ENCODE measurements at regions not wholly inside any gene's neighbourhood (a gene's known extent, or its start where the extent isn't known, plus 50 kb on each side); places are given as distances from the start of the nearest gene placed in this dataset.

DNA sequence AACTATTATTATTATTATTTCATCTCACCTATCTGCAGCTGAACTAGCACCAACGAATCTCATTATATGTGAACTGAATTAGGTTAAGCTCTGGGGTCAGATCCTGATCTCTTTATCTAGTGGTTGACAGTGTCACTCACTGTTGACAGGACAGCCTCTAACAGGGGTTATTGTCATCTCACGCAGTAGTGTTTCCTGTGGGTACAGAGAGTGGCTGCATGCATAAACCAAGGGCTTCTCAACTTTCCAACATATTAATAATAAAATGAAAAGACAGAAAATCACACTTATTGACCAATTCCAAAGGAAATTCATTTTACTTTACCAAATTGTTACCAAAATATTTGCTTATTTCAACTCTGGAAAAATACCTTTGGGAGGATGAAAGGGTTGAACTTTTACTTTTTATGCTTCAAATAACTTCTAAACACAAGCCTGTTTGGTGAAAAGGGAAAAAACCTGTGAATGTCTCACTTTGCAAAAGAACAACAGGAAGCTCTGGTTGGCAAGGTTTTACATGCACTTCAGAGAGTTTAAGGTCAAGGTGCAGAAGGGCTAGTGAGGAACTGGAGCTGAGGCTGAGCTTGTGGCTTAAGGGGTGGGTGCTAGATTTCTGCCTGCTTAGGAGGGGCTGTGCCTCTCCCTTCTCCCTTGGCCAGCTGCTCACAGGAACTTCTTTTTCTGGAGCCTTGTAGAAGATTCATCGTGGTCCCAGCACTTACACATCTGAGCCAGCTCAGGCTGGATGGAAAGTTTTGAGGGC is 72.6 kb downstream of the CTAGE1 start:
- Histone ChIP-seq H3K4me3 (ENCODE audit: low read length) (no peak overlapping the region), H3K27me3 (ENCODE audit: control insufficient read depth in 1 of 2, insufficient read depth in 2 of 2, low read length in 2 of 2) (peaks cover 19 to 27% of the 10 kb centered on the region in 2 experiments), H3K27ac (ENCODE audit: low read depth in 1 of 2, low read length in 2 of 2) (no peak overlapping the region), H3K9me3 (ENCODE audit: control insufficient read depth in 1 of 2, insufficient read depth in 1 of 2, low read length in 2 of 2) (peaks cover 0 to 10% of the 10 kb centered on the region in 2 experiments), H3K36me3 (ENCODE audit: insufficient read depth, low read length) (no peaks in the 10 kb centered on the region), H3K4me1 (ENCODE audit: insufficient read depth, low read length) (peaks cover 52% of the 10 kb centered on the region)
- Mint-ChIP-seq H3K27ac (peak overlapping the region; percentile 57), H3K9me3 (no peaks in the 10 kb centered on the region), H3K27me3 (peaks cover 49% of the 10 kb centered on the region), H3K36me3 (ENCODE audit: low read depth) (no peaks in the 10 kb centered on the region), H3K4me1 (ENCODE audit: low read depth) (peaks cover 16% of the 10 kb centered on the region), H3K4me3 (no peak overlapping the region)
- TF ChIP-seq, protein P1, sequence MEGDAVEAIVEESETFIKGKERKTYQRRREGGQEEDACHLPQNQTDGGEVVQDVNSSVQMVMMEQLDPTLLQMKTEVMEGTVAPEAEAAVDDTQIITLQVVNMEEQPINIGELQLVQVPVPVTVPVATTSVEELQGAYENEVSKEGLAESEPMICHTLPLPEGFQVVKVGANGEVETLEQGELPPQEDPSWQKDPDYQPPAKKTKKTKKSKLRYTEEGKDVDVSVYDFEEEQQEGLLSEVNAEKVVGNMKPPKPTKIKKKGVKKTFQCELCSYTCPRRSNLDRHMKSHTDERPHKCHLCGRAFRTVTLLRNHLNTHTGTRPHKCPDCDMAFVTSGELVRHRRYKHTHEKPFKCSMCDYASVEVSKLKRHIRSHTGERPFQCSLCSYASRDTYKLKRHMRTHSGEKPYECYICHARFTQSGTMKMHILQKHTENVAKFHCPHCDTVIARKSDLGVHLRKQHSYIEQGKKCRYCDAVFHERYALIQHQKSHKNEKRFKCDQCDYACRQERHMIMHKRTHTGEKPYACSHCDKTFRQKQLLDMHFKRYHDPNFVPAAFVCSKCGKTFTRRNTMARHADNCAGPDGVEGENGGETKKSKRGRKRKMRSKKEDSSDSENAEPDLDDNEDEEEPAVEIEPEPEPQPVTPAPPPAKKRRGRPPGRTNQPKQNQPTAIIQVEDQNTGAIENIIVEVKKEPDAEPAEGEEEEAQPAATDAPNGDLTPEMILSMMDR (IDR thresholded peaks at IDR 0.05) = no peak
- DNase-seq (peak in 3 of 14 experiments; percentile 47 to 80 (median 61)), ATAC-seq (ENCODE audit: poor library complexity) (peak; percentile 53)
- ChIA-PET POLR2A (interaction anchor here (1.0 kb wide), 1 partner anchor 63 kb away, joined by 4 read pairs; no protein-coding TSS in a partner anchor), CTCF (no interaction called here)
- intact Hi-C loops (cut with DNase I, micrococcal nuclease) = no loop called here

DNA sequence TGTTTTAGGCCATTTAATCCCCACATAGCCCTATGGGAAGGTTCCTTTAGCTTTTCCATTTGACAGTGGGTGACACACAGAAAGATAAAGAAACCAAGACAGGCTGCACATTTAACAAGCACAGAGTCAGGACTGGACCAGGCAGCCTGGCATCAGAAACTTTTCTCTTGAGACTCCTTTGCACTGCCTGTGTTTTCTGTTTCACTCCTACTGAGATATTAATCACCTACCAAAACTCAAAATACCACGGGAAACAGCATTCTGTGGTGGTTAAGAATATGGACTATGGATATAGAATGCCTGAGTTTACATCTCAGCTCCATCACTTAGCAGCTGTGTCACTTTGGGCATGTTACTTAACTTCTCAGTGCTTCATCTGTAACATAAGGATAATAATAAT is 73.3 kb downstream of the CTAGE1 start:
- POLR2A ChIA-PET = no interaction called here
- H3K27ac ChIP-seq (ENCODE audit: low read depth in 1 of 2, low read length in 2 of 2) = no peak overlapping the region

DNA sequence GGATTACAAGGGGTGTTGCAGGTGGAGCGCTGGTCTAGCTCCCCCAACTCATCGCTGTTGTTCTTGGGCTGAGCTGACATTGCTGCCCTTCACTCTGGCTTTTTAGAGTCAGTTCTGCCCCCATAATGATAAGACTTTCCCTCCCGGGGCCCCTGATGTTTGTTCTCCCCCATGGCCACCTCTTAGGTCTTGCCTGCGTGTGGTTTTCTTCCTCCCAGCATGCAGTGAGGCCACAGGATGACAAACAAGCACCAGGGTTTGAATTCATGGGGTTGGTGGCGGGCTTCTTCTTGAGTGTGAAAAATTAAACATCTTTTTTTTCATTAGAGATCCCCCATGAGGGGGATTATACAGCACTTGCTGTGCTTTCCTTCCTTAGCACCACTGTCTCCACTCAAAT is 74.1 kb downstream of the CTAGE1 start:
- H3K36me3 Mint-ChIP-seq (ENCODE audit: low read depth) = no peaks in the 10 kb centered on the region
- no peaks in the 10 kb centered on the region for H3K9me3 Mint-ChIP-seq
- Histone ChIP-seq H3K27ac (ENCODE audit: low read depth in 1 of 2, low read length in 2 of 2) (peak overlapping the region in 1 of 2 donors; percentile 26), H3K4me3 (ENCODE audit: low read length) (no peak overlapping the region), H3K36me3 (ENCODE audit: insufficient read depth, low read length) (no peaks in the 10 kb centered on the region), H3K9me3 (ENCODE audit: control insufficient read depth in 1 of 2, insufficient read depth in 1 of 2, low read length in 2 of 2) (peaks cover 0 to 9% of the 10 kb centered on the region in 2 experiments), H3K4me1 (ENCODE audit: insufficient read depth, low read length) (peaks cover 55% of the 10 kb centered on the region), H3K27me3 (ENCODE audit: control insufficient read depth in 1 of 2, insufficient read depth in 2 of 2, low read length in 2 of 2) (peaks cover 6 to 17% of the 10 kb centered on the region in 2 experiments)
- TF ChIP-seq, protein P1 (IDR thresholded peaks at IDR 0.05) = no peak
- peak overlapping the region; percentile 57 for H3K27ac Mint-ChIP-seq
- DNase-seq = peak in 1 of 14 experiments; percentile 42
- no peak overlapping the region for H3K4me3 Mint-ChIP-seq
- H3K27me3 Mint-ChIP-seq = peaks cover 34% of the 10 kb centered on the region
- ATAC-seq (ENCODE audit: poor library complexity) = no peak
- CTCF ChIA-PET = no interaction called here
- POLR2A ChIA-PET = no interaction called here
- H3K4me1 Mint-ChIP-seq (ENCODE audit: low read depth) = peaks cover 16% of the 10 kb centered on the region
- intact Hi-C loops (cut with DNase I, micrococcal nuclease) = no loop called here

More for the DNA sequence above, 73.3 kb downstream of the CTAGE1 start:
- Mint-ChIP-seq H3K4me1 (ENCODE audit: low read depth) (peaks cover 16% of the 10 kb centered on the region), H3K9me3 (no peaks in the 10 kb centered on the region), H3K36me3 (ENCODE audit: low read depth) (no peaks in the 10 kb centered on the region), H3K27me3 (peaks cover 43% of the 10 kb centered on the region), H3K4me3 (no peak overlapping the region), H3K27ac (peak overlapping the region; percentile 57)
- intact Hi-C loops (cut with DNase I, micrococcal nuclease) = no loop called here
- peaks cover 55% of the 10 kb centered on the region for H3K4me1 ChIP-seq (ENCODE audit: insufficient read depth, low read length)
- no peaks in the 10 kb centered on the region for H3K36me3 ChIP-seq (ENCODE audit: insufficient read depth, low read length)
- CTCF ChIA-PET = no interaction called here
- H3K9me3 ChIP-seq (ENCODE audit: control insufficient read depth in 1 of 2, insufficient read depth in 1 of 2, low read length in 2 of 2) = peaks cover 0 to 10% of the 10 kb centered on the region in 2 experiments
- peak in 1 of 14 experiments; percentile 26 for DNase-seq
- ATAC-seq (ENCODE audit: poor library complexity) = no peak
- TF ChIP-seq, protein P1 (IDR thresholded peaks at IDR 0.05) = no peak
- no peak overlapping the region for H3K4me3 ChIP-seq (ENCODE audit: low read length)
- H3K27me3 ChIP-seq (ENCODE audit: control insufficient read depth in 1 of 2, insufficient read depth in 2 of 2, low read length in 2 of 2) = peaks cover 13 to 25% of the 10 kb centered on the region in 2 experiments

Data from CD4-positive, alpha-beta T cell (primary cell).